SU-DHL-6 (cell line): ENCODE measurements at regions not wholly inside any gene's neighbourhood (a gene's known extent, or its start where the extent isn't known, plus 50 kb on each side); places are given as distances from the start of the nearest gene placed in this dataset.

Source experiments
- H2AFZ ChIP-seq: fragments of 200-600 bp; sonication (generic); 2 replicates; pipeline ENCODE4 v1.6.1; 2014; ENCODE audit warnings: low read depth, mild to moderate bottlenecking, moderate library complexity, mixed read lengths, antibody characterized with exemption, low read length; ENCODE audit not compliant: severe bottlenecking
- H3F3A ChIP-seq: fragments of 200-600 bp; shearing (Covaris generic); 2 replicates; pipeline ENCODE4 v1.6.0; 2016; ENCODE audit warnings: antibody characterized with exemption, mild to moderate bottlenecking; ENCODE audit not compliant: insufficient read depth
- H3K27ac ChIP-seq: fragments of 200-600 bp; sonication (generic); 2 replicates; pipeline ENCODE4 v1.5.1; 2016; ENCODE audit warnings: low read depth, mild to moderate bottlenecking, low read length, moderate library complexity, mixed read lengths
- H3K27me3 ChIP-seq: fragments of 200-600 bp; sonication (generic), shearing (Covaris generic); 2 replicates; pipeline ENCODE4 v1.6.0; 2014; ENCODE audit warnings: mild to moderate bottlenecking, low read length
- H3K36me3 ChIP-seq: fragments of 200-600 bp; sonication (generic); 2 replicates; pipeline ENCODE4 v1.6.1; 2014; ENCODE audit warnings: mild to moderate bottlenecking, low read length, mixed read lengths
- H3K4me2 ChIP-seq: fragments of 300-600, 200-600 bp; shearing (Covaris generic), sonication (generic); 2 replicates; pipeline ENCODE4 v1.6.0; 2014; ENCODE audit warnings: low read length, low read depth, mild to moderate bottlenecking; ENCODE audit not compliant: poor library complexity, severe bottlenecking
- H3K4me3 ChIP-seq: fragments of 200-600 bp; sonication (generic); 2 replicates; pipeline ENCODE4 v1.5.1; 2014; ENCODE audit warnings: antibody characterized with exemption, low read length, mild to moderate bottlenecking, mixed read lengths; ENCODE audit not compliant: insufficient read depth, poor library complexity, severe bottlenecking
- H3K79me2 ChIP-seq: fragments of 200-600 bp; sonication (generic); 2 replicates; pipeline ENCODE4 v1.6.1; 2014; ENCODE audit warnings: mild to moderate bottlenecking, low read length, moderate library complexity; ENCODE audit not compliant: insufficient read depth
- H3K9ac ChIP-seq: fragments of 200-600 bp; sonication (generic); 2 replicates; pipeline ENCODE4 v1.7.0; 2014; ENCODE audit warnings: mild to moderate bottlenecking, low read length
- H3K9me2 ChIP-seq: fragments of 200-600 bp; sonication (generic); replicated peaks from 2 replicates; pipeline ENCODE4 v1.6.1; 2014; ENCODE audit warnings: low read length; ENCODE audit not compliant: insufficient read depth
- H3K9me3 ChIP-seq: fragments of 200-600 bp; sonication (generic); 2 replicates; pipeline ENCODE4 v1.6.1; 2014; ENCODE audit warnings: low read length, mixed read lengths; ENCODE audit not compliant: insufficient read depth
- H4K20me1 ChIP-seq: fragments of 200-600 bp; sonication (generic); 2 replicates; pipeline ENCODE4 v1.6.1; 2014; ENCODE audit warnings: low read depth, mild to moderate bottlenecking, antibody characterized with exemption, low read length, moderate library complexity, mixed read lengths
- CTCF ChIP-seq: fragments of 200-600 bp; sonication (generic); IDR thresholded peaks from one replicate; pipeline ENCODE4 v1.5.1; 2017; ENCODE audit warnings: antibody characterized with exemption, mild to moderate bottlenecking, low read length, moderate library complexity; ENCODE audit not compliant: insufficient read depth, poor library complexity, severe bottlenecking
- EZH2phosphoT487 ChIP-seq: fragments of 200-600 bp; sonication (generic), shearing (Covaris generic); conservative IDR thresholded peaks from 2 replicates; pipeline ENCODE4 v1.6.1; 2018; ENCODE audit warnings: mild to moderate bottlenecking, antibody characterized with exemption, low read length, moderate library complexity, mixed read lengths

- no peaks in the 10 kb centered on the region for H3K79me2 ChIP-seq
- no peaks in the 10 kb centered on the region for H4K20me1 ChIP-seq
- no peak overlapping the region for H2AFZ ChIP-seq
- H3K36me3 ChIP-seq: no peaks in the 10 kb centered on the region
- no peak overlapping the region for H3K4me3 ChIP-seq
- no peak overlapping the region for H3K4me2 ChIP-seq
- no peak for TF ChIP-seq EZH2phosphoT487
- no peak for TF ChIP-seq CTCF
- no peaks in the 10 kb centered on the region for H3K27me3 ChIP-seq
- no peak overlapping the region for H3K27ac ChIP-seq
- no peak overlapping the region for H3K9ac ChIP-seq
- no peaks in the 10 kb centered on the region for H3K9me2 ChIP-seq
- no peaks in the 10 kb centered on the region for H3F3A ChIP-seq
- no peaks in the 10 kb centered on the region for H3K9me3 ChIP-seq
Observed at GRCh38 chr9:106634183-106634582, 228.8 kb upstream of the ZNF462 start.

- Histone ChIP-seq H3K27ac (no peak overlapping the region), H3K36me3 (no peaks in the 10 kb centered on the region), H4K20me1 (no peaks in the 10 kb centered on the region), H3K9me3 (no peaks in the 10 kb centered on the region), H3K4me2 (no peak overlapping the region), H2AFZ (no peak overlapping the region), H3K79me2 (no peaks in the 10 kb centered on the region), H3K4me3 (no peak overlapping the region), H3K27me3 (no peaks in the 10 kb centered on the region), H3K9ac (no peak overlapping the region), H3K9me2 (no peaks in the 10 kb centered on the region), H3F3A (no peaks in the 10 kb centered on the region)
- no peak for TF ChIP-seq EZH2phosphoT487
- TF ChIP-seq CTCF: no peak
Observed at GRCh38 chr9:106634641-106635040, 228.3 kb upstream of the ZNF462 start.

GRCh38 chr9:106637486-106637885 is 225.5 kb upstream of the ZNF462 start:
- Histone ChIP-seq H3K36me3 (no peaks in the 10 kb centered on the region), H3K27me3 (no peaks in the 10 kb centered on the region), H3K27ac (no peak overlapping the region), H3K9ac (no peak overlapping the region), H3K4me3 (no peak overlapping the region), H3K79me2 (no peaks in the 10 kb centered on the region), H3K4me2 (no peak overlapping the region), H4K20me1 (no peaks in the 10 kb centered on the region), H3F3A (no peaks in the 10 kb centered on the region), H3K9me3 (no peaks in the 10 kb centered on the region), H2AFZ (no peak overlapping the region), H3K9me2 (no peaks in the 10 kb centered on the region)
- TF ChIP-seq CTCF (no peak), EZH2phosphoT487 (no peak)
